ENCODE measurements at regions not wholly inside any gene's neighbourhood (a gene's known extent, or its start where the extent isn't known, plus 50 kb on each side); places are given as distances from the start of the nearest gene placed in this dataset.

GRCh38 chr1:81329041-81329440 is 471.7 kb upstream of the ADGRL2 start:
- TF ChIP-seq CTCF (IDR thresholded peaks at IDR 0.05): no peak
- no peak for TF ChIP-seq POLR2A (IDR thresholded peaks at IDR 0.05)
